Common myeloid progenitor, CD34-positive (primary cell): ENCODE measurements at regions not wholly inside any gene's neighbourhood (a gene's known extent, or its start where the extent isn't known, plus 50 kb on each side); places are given as distances from the start of the nearest gene placed in this dataset.
"Not testable (repeated sequence)": the region's sequence is repeated elsewhere in the genome, so short reads cannot be mapped to it uniquely, and the experiment has no call there.

ENCODE experiments used
- CTCF ChIA-PET: fragments of 350-600 bp; sonication (Branson Sonifier 250); formaldehyde crosslinking; loops from one replicate; lab custom pipeline; 2021; ENCODE audit warnings: antibody characterized with exemption; lab: Charles Lee
- POLR2A ChIA-PET: fragments of 350-600 bp; sonication (Branson Sonifier 250); formaldehyde crosslinking; loops from one replicate; lab custom pipeline; 2021; ENCODE audit warnings: antibody characterized with exemption; lab: Charles Lee
- DNase-seq, 3 donors: peaks; one replicate each; pipeline versions ENCODE4 v3.0.0 to v3.0.0-alpha.2; 2013
- H3K27ac ChIP-seq, 2 experiments: 1 replicate in 1 of 2; 2 replicates in 1 of 2; pipeline ENCODE4 v1.7.0; 2013; ENCODE audit warnings: inconsistent platforms in 2 of 2, low read length in 2 of 2, mild to moderate bottlenecking in 2 of 2, low read depth in 1 of 2, moderate library complexity in 1 of 2; ENCODE audit not compliant: severe bottlenecking in 2 of 2, insufficient read depth in 1 of 2, poor library complexity in 1 of 2
- H3K27me3 ChIP-seq, 5 experiments: replicated peaks in 2 of 5; 1 replicate in 3 of 5; 2 replicates in 2 of 5; pipeline versions ENCODE4 v1.6.1 to v1.7.0; 2013; ENCODE audit warnings: low read length in 4 of 5, mild to moderate bottlenecking in 2 of 5, moderate library complexity in 2 of 5, inconsistent platforms in 1 of 5; ENCODE audit not compliant: insufficient read depth in 5 of 5, control insufficient read depth in 4 of 5
- H3K36me3 ChIP-seq, 4 experiments: 1 replicate in 2 of 4; 2 replicates in 2 of 4; pipeline versions ENCODE4 v1.6.1 to v1.7.0; 2013; ENCODE audit warnings: low read length in 3 of 4, control low read depth in 1 of 4, mild to moderate bottlenecking in 1 of 4; ENCODE audit not compliant: control insufficient read depth in 4 of 4, insufficient read depth in 4 of 4
- H3K4me1 ChIP-seq, 4 experiments: 1 replicate in 3 of 4; 2 replicates in 1 of 4; pipeline versions ENCODE4 v1.6.1 to v1.7.1; 2013; ENCODE audit warnings: low read length in 3 of 4, mild to moderate bottlenecking in 3 of 4, control low read depth in 1 of 4, inconsistent platforms in 1 of 4, moderate library complexity in 1 of 4; ENCODE audit not compliant: control insufficient read depth in 4 of 4, insufficient read depth in 4 of 4; ENCODE audit errors: control extremely low read depth in 1 of 4
- H3K4me3 ChIP-seq, 7 experiments: 1 replicate in 4 of 7; 2 replicates in 3 of 7; pipeline versions ENCODE4 v1.5.1 to v1.7.0; 2013; ENCODE audit warnings: mild to moderate bottlenecking in 7 of 7, low read length in 6 of 7, moderate library complexity in 6 of 7, inconsistent platforms in 2 of 7, low read depth in 2 of 7, control low read depth in 1 of 7; ENCODE audit not compliant: insufficient read depth in 4 of 7, control insufficient read depth in 1 of 7; ENCODE audit errors: extremely low read depth in 1 of 7
- H3K9me3 ChIP-seq, 5 experiments: 1 replicate in 4 of 5; 2 replicates in 1 of 5; pipeline versions ENCODE4 v1.6.1 to v1.7.1; 2013; ENCODE audit warnings: low read length in 4 of 5, mild to moderate bottlenecking in 2 of 5, inconsistent platforms in 1 of 5, low read depth in 1 of 5, moderate library complexity in 1 of 5; ENCODE audit not compliant: control insufficient read depth in 4 of 5, insufficient read depth in 2 of 5; ENCODE audit errors: control extremely low read depth in 1 of 5
- WGBS: methylation state at CpG from one replicate; pipeline ENCODE4 v1.1.5; 2013; ENCODE audit not compliant: insufficient coverage; 5-methylcytosine and 5-hydroxymethylcytosine counted together

DNA sequence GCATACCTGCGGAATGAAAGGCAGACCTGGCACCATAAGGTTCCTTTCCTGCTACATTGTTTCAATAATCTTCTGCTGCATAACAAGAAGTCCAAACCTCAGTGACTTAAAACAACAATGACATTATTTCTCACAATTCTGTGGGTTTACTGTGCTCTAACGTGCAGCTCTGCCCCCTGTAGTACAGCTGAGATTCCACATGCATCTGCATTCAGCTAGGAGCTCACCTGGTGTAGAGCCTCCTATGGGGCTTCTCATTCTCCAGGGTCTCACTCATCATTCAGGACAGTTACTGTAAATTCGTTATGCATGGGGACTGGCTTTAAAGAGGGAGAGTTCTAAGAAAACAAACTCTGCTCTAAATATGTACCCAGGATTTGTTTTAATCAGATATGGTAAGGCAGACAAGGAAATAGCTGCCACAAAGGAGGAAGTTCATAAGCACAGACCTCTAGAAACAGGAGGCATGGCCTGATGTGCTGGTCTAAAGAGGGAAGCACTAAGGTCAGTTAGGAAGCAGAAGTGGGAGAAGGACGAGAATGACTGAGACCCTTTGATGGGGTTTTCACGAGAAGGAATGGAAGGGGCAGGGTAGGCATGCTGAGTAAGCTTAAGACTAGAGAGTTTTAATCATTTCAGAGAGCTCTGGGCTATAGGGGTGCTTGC lies 347.0 kb downstream of the NEK10 start:
- no peak for DNase-seq
- ChIA-PET POLR2A (no interaction called here), CTCF (no interaction called here)
- H3K9me3 ChIP-seq: no peaks in the 10 kb centered on the region
- H3K36me3 ChIP-seq: no peaks in the 10 kb centered on the region
- no peak overlapping the region for H3K27ac ChIP-seq
- H3K27me3 ChIP-seq: no peaks in the 10 kb centered on the region
- WGBS: 38% methylated on average over 5 of the region's 5 CpGs
- H3K4me1 ChIP-seq: peaks cover 0 to 24% (median 0%) of the 10 kb centered on the region in 4 experiments
- no peak overlapping the region for H3K4me3 ChIP-seq

DNA sequence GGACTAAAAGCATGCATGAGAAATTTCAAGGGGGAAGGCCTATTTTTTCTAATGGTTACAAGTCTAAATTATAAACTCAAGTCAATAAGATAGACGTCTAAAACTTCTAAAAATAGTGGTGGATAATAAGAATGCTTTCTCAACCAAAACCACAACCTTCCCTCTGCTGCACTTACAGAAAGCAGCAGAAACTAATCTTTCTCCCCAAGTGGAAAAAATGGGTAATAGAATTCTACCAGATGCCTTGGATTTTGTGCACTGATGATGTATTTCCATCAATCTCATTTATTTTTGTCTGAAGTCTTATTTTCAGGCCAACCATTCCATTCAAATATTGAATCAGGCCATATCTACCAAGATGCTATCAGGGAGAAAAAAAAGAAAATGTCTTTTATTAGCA lies 344.7 kb downstream of the NEK10 start:
- CTCF ChIA-PET: no interaction called here
- Histone ChIP-seq H3K27me3 (no peaks in the 10 kb centered on the region), H3K9me3 (no peaks in the 10 kb centered on the region), H3K27ac (no peak overlapping the region), H3K36me3 (no peaks in the 10 kb centered on the region), H3K4me1 (peaks cover 0 to 24% (median 0%) of the 10 kb centered on the region in 4 experiments), H3K4me3 (no peak overlapping the region)
- POLR2A ChIA-PET: no interaction called here
- no CpG with 5 or more reads among the region's 1 CpG for WGBS
- DNase-seq: no peak

DNA sequence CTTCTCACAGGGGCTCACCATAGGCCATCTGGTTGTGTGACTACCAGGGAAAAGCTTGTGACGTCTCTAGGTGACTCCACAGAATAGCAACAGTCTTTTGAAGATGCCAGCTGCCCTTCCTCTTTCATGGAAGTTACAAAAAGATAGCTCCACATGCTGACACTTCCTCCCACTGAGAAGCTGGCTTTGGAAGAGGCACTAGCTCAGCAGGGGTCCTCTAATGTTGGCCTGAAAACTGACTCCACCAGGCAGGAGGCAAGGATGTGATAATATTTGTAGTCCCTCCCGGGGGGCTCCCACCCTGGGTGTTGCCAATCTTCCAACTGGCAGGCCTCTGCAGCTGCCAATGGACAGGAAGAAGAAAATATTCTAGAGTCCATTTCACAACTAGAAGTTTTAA lies 343.5 kb downstream of the NEK10 start:
- ChIA-PET CTCF (no interaction called here), POLR2A (no interaction called here)
- no peak for DNase-seq
- Histone ChIP-seq H3K36me3 (no peaks in the 10 kb centered on the region), H3K27me3 (no peaks in the 10 kb centered on the region), H3K9me3 (no peaks in the 10 kb centered on the region), H3K27ac (no peak overlapping the region), H3K4me3 (no peak overlapping the region), H3K4me1 (peaks cover 0 to 24% (median 0%) of the 10 kb centered on the region in 4 experiments)
- WGBS: 90% methylated on average over 2 of the region's 2 CpGs

DNA sequence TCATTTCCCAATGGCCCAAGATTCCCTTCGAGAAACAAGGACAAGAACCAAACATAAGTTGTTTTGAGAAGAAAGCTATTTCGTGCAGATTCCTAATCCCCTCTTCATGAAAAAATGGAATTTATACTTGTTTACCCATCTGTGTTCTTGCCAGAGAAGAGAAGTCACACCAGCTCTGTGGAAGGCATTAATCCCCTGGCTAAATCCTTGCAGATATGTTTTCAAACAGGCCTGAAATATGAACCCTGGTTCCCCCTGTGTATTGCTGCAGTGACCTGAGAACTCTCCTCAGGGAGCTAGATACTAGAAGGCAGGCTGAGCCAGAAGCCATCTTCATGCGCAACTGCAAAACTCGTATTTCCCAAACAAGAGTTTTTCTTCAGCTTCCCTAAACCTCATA lies 337.7 kb downstream of the NEK10 start:
- Histone ChIP-seq H3K27ac (no peak overlapping the region), H3K27me3 (no peaks in the 10 kb centered on the region), H3K4me3 (no peak overlapping the region), H3K9me3 (no peaks in the 10 kb centered on the region), H3K36me3 (no peaks in the 10 kb centered on the region), H3K4me1 (no peaks in the 10 kb centered on the region)
- ChIA-PET CTCF (no interaction called here), POLR2A (no interaction called here)
- WGBS: 0% methylated on average over 1 of the region's 4 CpGs
- no peak for DNase-seq

DNA sequence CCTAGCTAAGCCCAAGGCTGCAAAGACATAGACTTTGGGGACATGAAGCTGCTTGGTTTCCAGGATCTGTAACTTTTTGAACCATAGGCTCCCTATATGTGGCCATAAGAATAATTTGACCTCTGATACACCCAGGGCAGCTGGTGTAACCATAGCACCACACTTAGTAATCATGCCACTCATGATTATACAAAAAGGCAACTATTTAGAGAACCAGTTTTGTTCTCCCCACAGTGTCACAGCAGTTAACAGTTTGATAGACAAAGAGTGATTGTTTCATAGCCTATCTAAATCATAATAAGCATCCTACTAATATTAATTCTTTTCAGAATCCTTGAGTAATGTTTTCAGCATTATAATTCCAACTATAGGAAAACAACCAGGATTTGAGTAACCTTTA lies 334.9 kb downstream of the NEK10 start:
- H3K36me3 ChIP-seq: no peaks in the 10 kb centered on the region
- no peaks in the 10 kb centered on the region for H3K9me3 ChIP-seq
- H3K4me3 ChIP-seq: no peak overlapping the region
- ChIA-PET POLR2A (no interaction called here), CTCF (no interaction called here)
- no peak for DNase-seq
- no peaks in the 10 kb centered on the region for H3K4me1 ChIP-seq
- H3K27me3 ChIP-seq: no peaks in the 10 kb centered on the region
- H3K27ac ChIP-seq: no peak overlapping the region

DNA sequence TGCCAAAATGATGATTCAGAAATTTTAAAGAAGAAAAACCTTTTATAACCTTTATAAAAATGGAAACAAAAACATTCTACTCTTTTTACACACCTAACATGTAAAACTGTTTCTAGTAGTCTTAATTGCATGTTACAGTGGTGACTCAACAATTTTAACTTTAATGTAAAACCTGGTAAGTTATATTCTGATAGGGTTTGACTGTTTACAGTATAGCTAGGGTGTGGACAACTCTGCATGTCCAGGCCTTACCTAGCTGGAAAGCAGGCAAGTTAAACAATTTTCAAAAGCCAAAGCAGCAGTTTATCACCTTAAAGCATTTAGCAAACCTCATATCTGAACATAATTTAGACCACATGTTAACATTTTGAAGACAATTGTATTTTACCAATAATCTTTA lies 328.5 kb downstream of the NEK10 start:
- POLR2A ChIA-PET: no interaction called here
- Histone ChIP-seq H3K27ac (no peak overlapping the region), H3K4me1 (no peaks in the 10 kb centered on the region), H3K9me3 (no peaks in the 10 kb centered on the region), H3K4me3 (no peak overlapping the region), H3K27me3 (no peaks in the 10 kb centered on the region), H3K36me3 (no peaks in the 10 kb centered on the region)
- CTCF ChIA-PET: interaction anchor here (1.3 kb wide), 1 partner anchor 8 kb away, joined by 4 read pairs; no protein-coding TSS in a partner anchor
- no peak for DNase-seq

DNA sequence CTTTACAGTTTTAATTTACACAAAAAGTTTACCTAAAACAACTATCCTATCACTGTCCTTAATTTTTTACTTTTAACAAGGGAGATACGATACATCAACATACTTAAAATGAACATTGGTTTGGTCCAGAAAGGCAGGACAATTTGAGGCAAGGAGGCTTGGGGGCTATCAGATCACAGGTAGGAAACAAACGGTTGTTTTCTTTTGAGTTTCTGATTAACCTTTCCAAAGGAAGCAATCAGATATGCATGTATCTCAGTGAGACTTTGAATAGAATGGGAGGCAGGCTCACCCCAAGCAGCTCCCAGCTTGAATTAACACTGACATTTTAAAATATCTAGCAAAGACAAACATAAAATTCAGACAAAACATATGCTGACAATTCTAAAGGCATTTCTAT lies 326.6 kb downstream of the NEK10 start:
- H3K4me3 ChIP-seq, H3K36me3 ChIP-seq, POLR2A ChIA-PET, H3K27me3 ChIP-seq, H3K27ac ChIP-seq, H3K4me1 ChIP-seq, DNase-seq, H3K9me3 ChIP-seq, CTCF ChIA-PET: not testable (repeated sequence)
- 100% methylated on average over 1 of the region's 2 CpGs for WGBS
